ENCODE measurements at regions not wholly inside any gene's neighbourhood (a gene's known extent, or its start where the extent isn't known, plus 50 kb on each side); places are given as distances from the start of the nearest gene placed in this dataset.

- no peak overlapping the region for H3K4me3 ChIP-seq (replicated peaks; ENCODE audit: low read depth, low read length)
- no peak for TF ChIP-seq CTCF (IDR thresholded peaks at IDR 0.05; ENCODE audit: insufficient read depth, low read length, poor library complexity, severe bottlenecking)
- H3K27me3 ChIP-seq (replicated peaks; ENCODE audit: control insufficient read depth, insufficient read depth, low read length) = no peaks in the 10 kb centered on the region
- H3K36me3 ChIP-seq (ENCODE audit: control insufficient read depth, insufficient read depth, low read length) = no peaks in the 10 kb centered on the region
- no peak for DNase-seq (ENCODE audit: extremely low read depth, insufficient read length)
Observed at GRCh38 chr7:132733860-132734259, 157.6 kb upstream of the PLXNA4 start.

DNA sequence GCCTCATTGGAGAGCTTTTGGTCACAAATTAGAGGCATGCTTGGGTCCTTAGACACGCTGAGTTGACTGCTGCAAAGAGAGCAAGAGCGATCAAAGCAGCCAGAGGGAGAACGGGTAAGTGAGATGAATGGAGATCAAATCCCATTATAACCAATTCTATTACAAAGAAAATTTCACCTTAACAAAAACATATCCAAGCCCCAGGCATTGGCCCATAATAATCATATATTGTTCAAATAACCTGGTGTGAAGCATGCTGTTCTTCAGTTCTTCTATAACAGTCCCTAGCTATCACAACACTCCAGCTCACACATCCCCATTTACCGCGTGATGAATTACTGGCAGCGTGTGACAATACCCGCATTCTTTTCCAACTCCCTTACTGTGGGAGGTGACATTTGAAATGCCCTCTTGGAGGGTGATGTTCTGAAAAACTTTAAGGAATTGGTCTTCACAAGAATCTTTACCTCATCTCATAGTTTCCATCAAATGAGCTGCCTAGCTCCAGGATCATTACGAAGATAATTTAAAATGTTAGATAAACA lies 156.1 kb upstream of the PLXNA4 start:
- no peak for DNase-seq (ENCODE audit: extremely low read depth, insufficient read length)
- no peaks in the 10 kb centered on the region for H3K27me3 ChIP-seq (replicated peaks; ENCODE audit: control insufficient read depth, insufficient read depth, low read length)
- no peak overlapping the region for H3K4me3 ChIP-seq (replicated peaks; ENCODE audit: low read depth, low read length)
- TF ChIP-seq CTCF (IDR thresholded peaks at IDR 0.05; ENCODE audit: insufficient read depth, low read length, poor library complexity, severe bottlenecking) = no peak
- no peaks in the 10 kb centered on the region for H3K36me3 ChIP-seq (ENCODE audit: control insufficient read depth, insufficient read depth, low read length)

DNA sequence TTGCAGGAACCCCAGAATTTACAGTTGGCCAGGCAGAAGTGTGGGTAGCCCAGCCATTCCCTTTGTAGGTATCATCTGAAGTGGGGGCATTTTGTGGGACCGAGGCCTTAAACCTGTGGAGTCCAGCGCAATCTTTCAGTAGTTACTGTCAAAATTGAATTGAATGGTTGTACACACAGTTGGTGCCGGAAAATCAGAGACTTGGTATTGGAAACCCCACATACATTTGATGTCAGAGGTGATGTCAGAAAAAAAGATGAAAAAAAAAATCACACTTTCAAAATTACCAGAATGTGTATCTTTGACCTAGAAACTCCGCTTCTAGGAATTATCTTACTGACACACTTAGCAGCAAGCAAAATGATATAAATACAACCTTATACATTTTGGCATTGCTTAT lies 153.8 kb upstream of the PLXNA4 start:
- no peak for DNase-seq (ENCODE audit: extremely low read depth, insufficient read length)
- TF ChIP-seq CTCF (IDR thresholded peaks at IDR 0.05; ENCODE audit: insufficient read depth, low read length, poor library complexity, severe bottlenecking) = no peak
- no peaks in the 10 kb centered on the region for H3K36me3 ChIP-seq (ENCODE audit: control insufficient read depth, insufficient read depth, low read length)
- H3K27me3 ChIP-seq (replicated peaks; ENCODE audit: control insufficient read depth, insufficient read depth, low read length) = no peaks in the 10 kb centered on the region; the same call in 1 of the 2 replicates
- H3K4me3 ChIP-seq (replicated peaks; ENCODE audit: low read depth, low read length) = no peak overlapping the region

GRCh38 chr7:132723506-132724081 lies 147.3 kb upstream of the PLXNA4 start:
- TF ChIP-seq CTCF (IDR thresholded peaks at IDR 0.05; ENCODE audit: insufficient read depth, low read length, poor library complexity, severe bottlenecking) = no peak
- no peak for DNase-seq (ENCODE audit: extremely low read depth, insufficient read length)
- peaks cover 2% of the 10 kb centered on the region for H3K27me3 ChIP-seq (replicated peaks; ENCODE audit: control insufficient read depth, insufficient read depth, low read length)
- no peak overlapping the region for H3K4me3 ChIP-seq (replicated peaks; ENCODE audit: low read depth, low read length)
- H3K36me3 ChIP-seq (ENCODE audit: control insufficient read depth, insufficient read depth, low read length) = no peaks in the 10 kb centered on the region

DNA sequence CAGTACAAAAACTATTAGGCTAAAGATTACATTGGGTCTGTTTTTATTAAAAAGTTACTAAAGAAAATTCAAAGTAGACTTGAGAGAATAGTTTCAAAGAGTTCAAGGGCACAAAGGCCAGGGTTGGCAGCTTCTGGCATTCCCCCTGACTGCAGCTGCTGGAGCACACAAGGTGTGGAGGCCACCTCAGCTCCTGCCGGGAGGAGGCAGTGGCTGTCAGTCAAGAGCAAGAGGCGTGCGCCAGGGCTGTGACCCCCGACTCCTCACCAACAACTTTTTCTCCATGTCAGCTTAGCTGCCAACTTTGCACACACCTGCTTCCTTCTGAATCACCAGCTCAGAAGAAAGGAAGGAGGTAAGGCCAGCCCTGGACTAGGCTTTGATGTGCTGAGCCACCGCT lies 144.6 kb upstream of the PLXNA4 start:
- H3K4me3 ChIP-seq (replicated peaks; ENCODE audit: low read depth, low read length) = no peak overlapping the region
- H3K27me3 ChIP-seq (replicated peaks; ENCODE audit: control insufficient read depth, insufficient read depth, low read length) = peaks cover 2% of the 10 kb centered on the region
- no peaks in the 10 kb centered on the region for H3K36me3 ChIP-seq (ENCODE audit: control insufficient read depth, insufficient read depth, low read length)
- no peak for DNase-seq (ENCODE audit: extremely low read depth, insufficient read length)
- no peak for TF ChIP-seq CTCF (IDR thresholded peaks at IDR 0.05; ENCODE audit: insufficient read depth, low read length, poor library complexity, severe bottlenecking)

DNA sequence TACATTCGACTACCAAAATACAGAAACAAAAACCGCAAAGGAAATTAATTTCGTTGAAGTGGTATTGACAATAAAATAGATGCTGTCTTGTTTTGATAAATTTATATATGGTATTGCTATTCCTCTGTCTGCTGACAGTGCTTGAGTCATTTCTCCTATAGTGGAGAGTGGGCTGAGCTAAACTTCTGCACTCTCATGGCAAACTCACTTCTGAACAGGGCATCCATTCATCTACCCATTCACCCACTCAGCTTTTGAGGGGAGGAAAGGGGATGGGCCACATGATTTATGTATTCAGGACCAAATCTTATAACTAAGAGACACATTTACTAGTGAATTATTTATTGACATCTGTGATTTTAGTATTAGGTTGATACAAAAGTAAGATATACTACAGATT lies 137.6 kb upstream of the PLXNA4 start:
- Histone ChIP-seq H3K27me3 (replicated peaks; ENCODE audit: control insufficient read depth, insufficient read depth, low read length) (no peaks in the 10 kb centered on the region; the same call in none of the 2 replicates), H3K4me3 (replicated peaks; ENCODE audit: low read depth, low read length) (no peak overlapping the region), H3K36me3 (ENCODE audit: control insufficient read depth, insufficient read depth, low read length) (no peaks in the 10 kb centered on the region)
- no peak for TF ChIP-seq CTCF (IDR thresholded peaks at IDR 0.05; ENCODE audit: insufficient read depth, low read length, poor library complexity, severe bottlenecking)
- DNase-seq (ENCODE audit: extremely low read depth, insufficient read length) = no peak

Data from GM06990 (cell line).